Omental fat pad (tissue), 3 donors: ENCODE measurements at regions not wholly inside any gene's neighbourhood (a gene's known extent, or its start where the extent isn't known, plus 50 kb on each side); places are given as distances from the start of the nearest gene placed in this dataset.

Experiments used
- ATAC-seq: fragments of 150-250 bp; one replicate; pipeline ENCODE4 v1.9.1; 2016; ENCODE audit warnings: mild to moderate bottlenecking, moderate library complexity; ENCODE audit not compliant: low FRiP score
- DNase-seq: peaks from one replicate; pipeline ENCODE4 v3.0.0-alpha.2; 2019; ENCODE audit warnings: low spot score
- TF ChIP-seq, protein P1 (sequence below), 3 donors: fragments of 450-650 bp; IDR thresholded peaks; one replicate each; pipeline ENCODE4 v1.5.1; 2016 to 2017; ENCODE audit warnings: antibody characterized with exemption in 3 of 3, mild to moderate bottlenecking in 3 of 3, moderate library complexity in 2 of 3

DNA sequence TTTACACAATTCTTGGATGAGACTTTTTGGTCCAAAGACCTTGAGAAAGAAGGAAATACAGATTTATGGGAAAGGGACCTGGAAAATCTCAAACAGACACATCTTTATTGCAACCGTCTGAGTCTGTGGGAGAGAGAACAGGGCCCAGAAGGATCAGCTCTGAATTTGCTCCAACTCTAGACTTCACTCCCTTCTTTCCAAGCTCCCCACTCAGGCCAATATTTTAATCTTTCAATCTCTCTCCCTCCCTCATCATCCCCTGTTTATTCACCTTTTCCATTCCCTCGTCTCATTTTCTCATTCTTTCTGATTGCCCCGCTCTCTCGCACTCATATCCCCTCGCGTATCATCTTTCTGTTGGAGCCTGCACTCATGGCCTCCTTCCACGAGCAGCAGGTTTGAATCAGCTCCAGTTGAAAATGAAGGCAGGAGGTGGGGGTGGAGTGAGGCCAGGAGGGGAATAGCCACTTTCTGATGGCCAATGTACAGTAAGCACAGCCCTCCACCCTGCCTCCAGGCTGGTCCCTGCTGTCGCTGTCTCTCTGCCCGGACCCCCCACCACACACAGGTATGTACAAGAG lies 63.6 kb upstream of the BOC start:
- DNase-seq (no peak), ATAC-seq (peak; percentile 48)
- TF ChIP-seq, protein P1, sequence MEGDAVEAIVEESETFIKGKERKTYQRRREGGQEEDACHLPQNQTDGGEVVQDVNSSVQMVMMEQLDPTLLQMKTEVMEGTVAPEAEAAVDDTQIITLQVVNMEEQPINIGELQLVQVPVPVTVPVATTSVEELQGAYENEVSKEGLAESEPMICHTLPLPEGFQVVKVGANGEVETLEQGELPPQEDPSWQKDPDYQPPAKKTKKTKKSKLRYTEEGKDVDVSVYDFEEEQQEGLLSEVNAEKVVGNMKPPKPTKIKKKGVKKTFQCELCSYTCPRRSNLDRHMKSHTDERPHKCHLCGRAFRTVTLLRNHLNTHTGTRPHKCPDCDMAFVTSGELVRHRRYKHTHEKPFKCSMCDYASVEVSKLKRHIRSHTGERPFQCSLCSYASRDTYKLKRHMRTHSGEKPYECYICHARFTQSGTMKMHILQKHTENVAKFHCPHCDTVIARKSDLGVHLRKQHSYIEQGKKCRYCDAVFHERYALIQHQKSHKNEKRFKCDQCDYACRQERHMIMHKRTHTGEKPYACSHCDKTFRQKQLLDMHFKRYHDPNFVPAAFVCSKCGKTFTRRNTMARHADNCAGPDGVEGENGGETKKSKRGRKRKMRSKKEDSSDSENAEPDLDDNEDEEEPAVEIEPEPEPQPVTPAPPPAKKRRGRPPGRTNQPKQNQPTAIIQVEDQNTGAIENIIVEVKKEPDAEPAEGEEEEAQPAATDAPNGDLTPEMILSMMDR (IDR thresholded peaks at IDR 0.05): no peak

DNA sequence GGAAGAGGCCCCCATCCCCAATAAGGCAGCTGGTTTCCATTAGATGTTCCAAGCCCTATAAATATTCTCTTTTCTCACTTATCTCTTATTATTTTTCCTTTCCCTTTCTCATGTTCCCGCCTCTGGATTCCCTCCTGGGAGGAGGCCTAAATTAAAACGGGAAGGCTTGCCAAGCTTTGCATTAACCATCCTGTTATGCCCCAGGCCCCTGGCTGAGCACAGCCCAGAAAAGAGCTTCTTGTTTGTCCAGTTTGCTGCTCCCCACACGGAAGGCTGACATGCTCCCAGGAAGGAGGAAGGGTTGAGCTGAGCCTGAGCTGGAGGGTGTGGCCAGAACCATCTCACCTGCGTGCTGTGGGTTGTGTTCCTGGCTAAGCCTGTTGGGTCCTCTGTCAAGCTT lies 63.1 kb upstream of the BOC start:
- TF ChIP-seq, protein P1 (IDR thresholded peaks at IDR 0.05): no peak
- DNase-seq (no peak), ATAC-seq (peak; percentile 31)

DNA sequence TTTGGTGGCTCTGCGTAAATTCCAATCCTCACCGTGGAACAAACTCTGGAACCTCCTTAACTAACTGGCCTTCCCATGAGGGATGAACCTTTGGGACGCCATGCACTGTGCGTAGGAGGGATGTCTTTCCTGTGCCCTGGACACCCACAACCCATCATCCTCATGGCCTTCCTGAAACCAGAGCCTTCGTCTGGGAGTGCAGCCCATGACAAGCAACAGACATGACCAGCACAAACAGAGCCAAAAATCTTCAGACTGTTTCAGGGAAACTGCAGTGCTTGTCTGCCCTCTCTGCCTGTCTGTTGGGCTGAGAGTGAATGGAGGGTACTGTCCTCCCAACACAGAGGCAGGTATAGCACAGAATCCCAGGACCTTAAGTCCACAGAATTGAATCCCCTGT lies 61.1 kb upstream of the BOC start:
- DNase-seq: no peak
- TF ChIP-seq, protein P1 (IDR thresholded peaks at IDR 0.05): no peak
- no peak for ATAC-seq

DNA sequence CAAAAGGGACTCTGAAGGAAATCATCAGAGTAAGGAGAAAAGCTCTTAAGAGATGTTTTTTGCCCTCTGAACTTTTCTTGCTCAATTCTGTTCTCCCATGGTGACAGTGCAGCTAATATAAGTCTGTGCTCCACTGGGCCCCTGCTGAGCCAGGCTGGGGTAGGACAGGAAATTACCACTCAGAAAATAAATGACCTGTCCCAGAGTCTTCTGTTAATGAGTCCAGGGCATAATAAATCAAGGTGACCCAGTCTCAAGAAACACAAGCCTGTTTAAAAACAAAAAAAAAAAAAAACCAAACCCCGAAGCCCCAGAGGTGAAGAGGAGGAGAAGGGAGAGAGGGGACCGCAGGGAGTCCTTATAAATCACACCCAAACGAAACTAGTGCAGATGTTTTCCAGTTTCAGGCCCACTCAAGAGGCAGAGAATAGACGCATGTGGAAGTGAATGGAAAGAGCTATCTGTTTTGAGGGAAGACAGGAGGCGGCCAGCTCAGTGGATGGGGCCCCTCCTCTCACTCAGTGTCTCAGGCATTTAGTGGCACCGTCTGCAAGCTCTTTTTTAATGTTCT lies 59.8 kb upstream of the BOC start:
- DNase-seq (no peak), ATAC-seq (peak; percentile 26)
- TF ChIP-seq, protein P1 (IDR thresholded peaks at IDR 0.05): no peak

DNA sequence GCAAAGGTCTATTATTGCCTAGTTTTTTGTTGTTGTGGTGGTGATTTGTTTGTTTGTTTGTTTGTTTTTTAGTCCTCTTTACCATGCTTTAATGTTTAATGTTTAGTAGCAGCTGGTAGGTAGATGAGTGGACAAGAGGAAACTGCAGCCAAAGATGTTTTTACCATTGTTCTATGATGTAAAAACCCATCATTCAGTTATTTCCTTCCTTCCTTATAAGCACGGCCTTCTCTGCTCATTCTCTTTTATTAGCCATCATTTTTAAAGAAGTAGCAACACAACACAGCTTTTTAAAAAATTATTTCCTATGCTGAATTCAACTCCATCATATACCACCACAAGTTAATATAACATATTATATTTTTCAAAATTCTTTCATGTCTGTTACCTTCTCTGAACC lies 58.5 kb upstream of the BOC start:
- ATAC-seq (no peak), DNase-seq (no peak)
- TF ChIP-seq, protein P1 (IDR thresholded peaks at IDR 0.05): no peak

DNA sequence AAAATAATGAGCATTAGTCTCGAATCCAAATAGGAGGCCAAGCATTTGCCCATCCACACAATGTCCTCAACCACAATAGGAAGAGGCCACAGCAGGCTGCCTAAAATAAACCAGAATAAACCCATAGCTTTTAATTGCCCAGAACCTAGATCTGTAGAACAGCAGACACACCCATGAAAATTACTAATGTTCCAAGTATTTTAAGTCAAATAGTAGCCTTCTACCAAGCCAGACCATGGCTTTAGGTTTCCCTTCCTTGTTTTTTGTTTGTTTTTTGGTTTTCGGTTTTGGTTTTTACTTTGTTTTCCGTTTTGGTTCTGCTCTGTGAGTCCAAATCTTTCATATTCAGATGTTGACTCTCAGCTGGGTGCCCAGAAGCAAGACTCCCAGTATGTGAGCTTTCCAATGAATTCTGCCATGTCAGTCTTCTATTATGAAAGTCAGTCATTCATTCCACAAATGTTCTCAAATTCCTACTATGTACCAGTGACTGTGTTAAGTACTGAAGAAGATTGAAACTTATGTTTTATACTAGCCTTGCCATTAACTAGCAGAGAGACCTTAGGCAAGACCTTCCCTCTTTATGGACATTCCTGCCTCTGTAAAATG lies 57.8 kb upstream of the BOC start:
- DNase-seq: no peak
- no peak for ATAC-seq
- TF ChIP-seq, protein P1 (IDR thresholded peaks at IDR 0.05): no peak

DNA sequence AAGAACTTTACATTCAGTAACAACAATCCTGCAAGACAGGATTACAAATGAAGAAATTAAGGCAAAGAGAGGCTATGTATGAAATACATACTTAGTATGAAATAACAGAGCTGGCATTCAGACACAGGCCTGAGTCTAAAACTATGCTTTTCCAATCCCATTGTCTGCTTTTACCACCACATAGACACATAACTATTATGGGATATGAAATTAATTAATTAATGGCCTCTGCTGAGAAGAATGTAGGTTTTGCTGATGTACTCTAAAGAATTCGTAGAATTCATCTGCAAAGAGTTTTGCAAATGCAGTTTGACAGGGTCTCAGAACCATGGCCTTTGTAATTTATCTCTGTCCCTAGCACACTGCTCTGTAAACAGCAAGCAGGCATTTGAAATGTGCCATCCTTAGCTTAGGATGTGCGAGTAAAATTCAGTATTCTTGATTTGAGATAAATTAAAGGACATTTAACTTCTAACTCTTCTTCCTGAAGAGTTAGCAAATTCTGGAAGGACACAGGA lies 54.5 kb upstream of the BOC start:
- TF ChIP-seq, protein P1 (IDR thresholded peaks at IDR 0.05): no peak
- ATAC-seq (no peak), DNase-seq (no peak)
